Mucosa of stomach (tissue), 1 donor: ENCODE measurements at regions not wholly inside any gene's neighbourhood (a gene's known extent, or its start where the extent isn't known, plus 50 kb on each side); places are given as distances from the start of the nearest gene placed in this dataset.

Experiments used
- H3K27me3 ChIP-seq: one replicate; pipeline ENCODE4 v1.7.0; 2013; ENCODE audit warnings: mild to moderate bottlenecking, low read length; ENCODE audit not compliant: control insufficient read depth, insufficient read depth
- H3K36me3 ChIP-seq: one replicate; pipeline ENCODE4 v1.7.0; 2013; ENCODE audit warnings: low read length; ENCODE audit not compliant: control insufficient read depth, insufficient read depth
- H3K4me1 ChIP-seq: one replicate; pipeline ENCODE4 v1.7.0; 2013; ENCODE audit warnings: mild to moderate bottlenecking, low read length; ENCODE audit not compliant: control insufficient read depth, insufficient read depth
- H3K4me3 ChIP-seq: one replicate; pipeline ENCODE4 v1.7.0; 2013; ENCODE audit warnings: low read length
- H3K9ac ChIP-seq: one replicate; pipeline ENCODE4 v1.7.0; 2013; ENCODE audit warnings: mild to moderate bottlenecking, low read length, moderate library complexity
- H3K9me3 ChIP-seq: one replicate; pipeline ENCODE4 v1.7.0; 2013; ENCODE audit warnings: mild to moderate bottlenecking, low read length, moderate library complexity; ENCODE audit not compliant: control insufficient read depth
- donor health status: Pancreatic carcinoma.

- Histone ChIP-seq H3K27me3 (no peaks in the 10 kb centered on the region), H3K9ac (no peak overlapping the region), H3K4me1 (no peaks in the 10 kb centered on the region), H3K9me3 (no peaks in the 10 kb centered on the region), H3K36me3 (no peaks in the 10 kb centered on the region), H3K4me3 (no peak overlapping the region)
These were observed 181.8 kb downstream of the C16orf95 start for GRCh38 chr16:87135246-87136030.

- no peak overlapping the region for H3K9ac ChIP-seq
- H3K27me3 ChIP-seq = no peaks in the 10 kb centered on the region
- H3K4me3 ChIP-seq = no peak overlapping the region
- no peaks in the 10 kb centered on the region for H3K4me1 ChIP-seq
- no peaks in the 10 kb centered on the region for H3K36me3 ChIP-seq
- H3K9me3 ChIP-seq = no peaks in the 10 kb centered on the region
These were observed 178.9 kb downstream of the C16orf95 start for GRCh38 chr16:87138316-87138715.

GRCh38 chr16:87138738-87139267 is 178.4 kb downstream of the C16orf95 start:
- Histone ChIP-seq H3K36me3 (no peaks in the 10 kb centered on the region), H3K4me3 (no peak overlapping the region), H3K4me1 (no peaks in the 10 kb centered on the region), H3K9ac (no peak overlapping the region), H3K9me3 (no peaks in the 10 kb centered on the region), H3K27me3 (no peaks in the 10 kb centered on the region)

GRCh38 chr16:87140211-87141200 is 176.7 kb downstream of the C16orf95 start:
- Histone ChIP-seq H3K4me3 (no peak overlapping the region), H3K9me3 (no peaks in the 10 kb centered on the region), H3K36me3 (no peaks in the 10 kb centered on the region), H3K27me3 (no peaks in the 10 kb centered on the region), H3K9ac (no peak overlapping the region), H3K4me1 (no peaks in the 10 kb centered on the region)

- H3K27me3 ChIP-seq = no peaks in the 10 kb centered on the region
- no peaks in the 10 kb centered on the region for H3K4me1 ChIP-seq
- H3K9me3 ChIP-seq = no peaks in the 10 kb centered on the region
- no peaks in the 10 kb centered on the region for H3K36me3 ChIP-seq
- H3K9ac ChIP-seq = no peak overlapping the region
- H3K4me3 ChIP-seq = no peak overlapping the region
These were observed 175.8 kb downstream of the C16orf95 start for GRCh38 chr16:87141402-87141801.

- no peaks in the 10 kb centered on the region for H3K9me3 ChIP-seq
- H3K4me3 ChIP-seq = no peak overlapping the region
- no peak overlapping the region for H3K9ac ChIP-seq
- no peaks in the 10 kb centered on the region for H3K36me3 ChIP-seq
- H3K27me3 ChIP-seq = no peaks in the 10 kb centered on the region
- H3K4me1 ChIP-seq = no peaks in the 10 kb centered on the region
These were observed 173.5 kb downstream of the C16orf95 start for GRCh38 chr16:87143661-87144121.

- no peaks in the 10 kb centered on the region for H3K36me3 ChIP-seq
- H3K27me3 ChIP-seq = no peaks in the 10 kb centered on the region
- H3K4me3 ChIP-seq = no peak overlapping the region
- H3K9me3 ChIP-seq = no peaks in the 10 kb centered on the region
- no peak overlapping the region for H3K9ac ChIP-seq
- no peaks in the 10 kb centered on the region for H3K4me1 ChIP-seq
These were observed 173.0 kb downstream of the C16orf95 start for GRCh38 chr16:87144232-87144631.

GRCh38 chr16:87145181-87146176 is 171.7 kb downstream of the C16orf95 start:
- no peaks in the 10 kb centered on the region for H3K9me3 ChIP-seq
- no peak overlapping the region for H3K9ac ChIP-seq
- H3K4me1 ChIP-seq = no peaks in the 10 kb centered on the region
- H3K4me3 ChIP-seq = no peak overlapping the region
- no peaks in the 10 kb centered on the region for H3K36me3 ChIP-seq
- H3K27me3 ChIP-seq = no peaks in the 10 kb centered on the region

- no peaks in the 10 kb centered on the region for H3K9me3 ChIP-seq
- H3K4me1 ChIP-seq = no peaks in the 10 kb centered on the region
- H3K9ac ChIP-seq = no peak overlapping the region
- no peaks in the 10 kb centered on the region for H3K36me3 ChIP-seq
- H3K27me3 ChIP-seq = no peaks in the 10 kb centered on the region
- no peak overlapping the region for H3K4me3 ChIP-seq
These were observed 170.5 kb downstream of the C16orf95 start for GRCh38 chr16:87146676-87147075.

- Histone ChIP-seq H3K9me3 (no peaks in the 10 kb centered on the region), H3K27me3 (no peaks in the 10 kb centered on the region), H3K36me3 (no peaks in the 10 kb centered on the region), H3K9ac (no peak overlapping the region), H3K4me1 (no peaks in the 10 kb centered on the region), H3K4me3 (no peak overlapping the region)
These were observed 168.1 kb downstream of the C16orf95 start for GRCh38 chr16:87149051-87149450.

GRCh38 chr16:87150262-87150661 is 166.9 kb downstream of the C16orf95 start:
- Histone ChIP-seq H3K9ac (no peak overlapping the region), H3K4me1 (no peaks in the 10 kb centered on the region), H3K9me3 (no peaks in the 10 kb centered on the region), H3K27me3 (no peaks in the 10 kb centered on the region), H3K36me3 (no peaks in the 10 kb centered on the region), H3K4me3 (no peak overlapping the region)
